SK-N-DZ (cell line): ENCODE measurements at regions not wholly inside any gene's neighbourhood (a gene's known extent, or its start where the extent isn't known, plus 50 kb on each side); places are given as distances from the start of the nearest gene placed in this dataset.
"Not testable (repeated sequence)": the region's sequence is repeated elsewhere in the genome, so short reads cannot be mapped to it uniquely, and the experiment has no call there.

Experiments used
- DNase-seq: peaks from one replicate; pipeline ENCODE4 v3.0.0-alpha.2; 2015; ENCODE audit warnings: low spot score

DNA sequence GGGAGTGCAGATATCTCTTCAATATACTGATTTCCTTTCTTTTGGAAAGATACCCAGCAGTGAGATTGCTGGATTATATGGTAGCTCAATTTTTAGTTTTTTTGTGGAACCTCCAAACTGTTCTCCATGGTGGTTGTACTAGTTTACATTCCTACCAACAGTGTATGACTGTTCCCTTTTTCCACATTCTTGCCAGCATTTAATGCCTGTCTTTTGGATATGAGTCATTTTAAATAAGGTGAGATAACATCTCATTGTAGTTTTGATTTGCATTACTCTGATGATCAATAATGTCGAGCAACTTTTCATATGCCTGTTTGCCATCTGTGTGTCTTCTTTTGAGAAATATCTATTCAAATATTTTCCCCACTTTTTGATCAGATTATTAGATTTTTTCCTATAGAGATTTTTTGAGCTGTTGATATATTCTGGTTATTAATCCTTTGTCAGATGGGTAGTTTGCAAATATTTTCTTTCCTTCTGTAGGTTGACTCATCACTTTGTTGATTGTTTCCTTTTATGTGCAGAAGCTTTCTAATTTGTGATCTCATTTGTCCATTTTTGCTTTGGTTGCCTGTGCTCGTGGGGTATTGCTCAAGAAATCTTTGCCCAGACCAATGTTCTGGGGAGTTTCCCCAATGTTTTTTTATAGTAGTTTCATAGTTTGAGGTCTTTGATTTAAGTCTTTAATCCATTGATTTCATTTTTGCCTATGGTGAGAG lies 552.7 kb downstream of the ZNF674 start:
- DNase-seq = no peak

GRCh38 chrX:45986971-45987370 lies 558.2 kb downstream of the ZNF674 start:
- no peak for DNase-seq

GRCh38 chrX:45986081-45986480 lies 559.1 kb downstream of the ZNF674 start:
- DNase-seq = no peak

DNA sequence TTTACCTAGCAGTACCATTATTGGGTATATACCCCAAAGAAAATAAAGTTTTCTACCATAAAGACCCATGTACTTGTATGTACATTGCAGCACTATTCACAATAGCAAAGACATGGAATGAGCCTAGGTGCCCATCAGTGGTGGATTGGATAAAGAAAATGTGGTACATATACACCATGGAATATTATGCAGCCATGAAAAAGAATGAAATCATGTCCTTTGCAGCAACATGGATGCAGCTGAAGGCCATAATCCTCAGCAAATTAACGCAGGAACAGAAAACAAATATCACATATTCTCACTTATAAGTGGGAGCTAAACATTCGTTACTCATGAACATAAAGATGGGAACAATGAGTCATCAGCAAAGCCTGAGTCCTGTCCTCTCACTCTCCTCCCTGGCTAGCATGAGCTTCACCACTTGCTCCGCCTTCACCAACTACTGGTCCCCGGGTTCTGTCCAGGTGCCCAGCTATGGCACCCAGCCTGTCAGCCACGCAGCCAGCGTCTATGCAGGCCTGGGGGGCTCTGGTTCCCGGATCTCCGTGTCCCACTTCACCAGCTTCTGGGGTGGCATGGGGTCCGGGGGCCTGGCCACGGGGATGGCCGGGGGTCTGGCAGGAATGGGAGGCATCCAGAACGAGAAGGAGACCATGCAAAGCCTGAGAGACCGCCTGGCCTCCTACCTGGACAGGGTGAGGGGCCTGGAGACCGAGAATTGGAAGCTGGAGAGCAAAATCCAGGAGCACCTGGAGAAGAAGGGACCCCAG lies 562.1 kb downstream of the ZNF674 start:
- not testable (repeated sequence) for DNase-seq

GRCh38 chrX:45980726-45981125 lies 564.5 kb downstream of the ZNF674 start:
- DNase-seq = no peak

- DNase-seq = no peak
Measured at GRCh38 chrX:45975633-45976032, 569.6 kb downstream of the ZNF674 start.

GRCh38 chrX:45972636-45973035 lies 572.6 kb downstream of the ZNF674 start:
- no peak for DNase-seq

DNA sequence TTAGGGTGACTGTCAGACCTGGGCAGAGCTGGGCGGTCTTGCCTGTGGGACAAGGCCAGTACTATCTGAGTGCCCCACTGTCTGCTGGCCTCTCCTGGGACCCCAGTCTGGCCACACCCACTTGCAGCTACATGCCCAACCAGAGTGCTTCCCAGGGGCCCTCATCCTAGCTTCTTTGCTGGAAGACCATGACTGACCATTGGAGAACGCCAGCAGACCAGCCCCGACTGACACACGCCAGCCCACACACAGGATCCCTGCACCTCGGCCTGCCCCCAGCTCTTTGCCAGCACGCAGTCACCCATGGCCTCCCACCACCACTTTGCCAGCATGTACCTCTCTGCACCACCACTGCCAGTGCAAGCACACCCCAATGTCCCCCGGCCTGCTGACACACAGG lies 585.7 kb downstream of the ZNF674 start:
- no peak for DNase-seq

- no peak for DNase-seq
Measured at GRCh38 chrX:45956191-45956870, 588.9 kb downstream of the ZNF674 start.

- no peak for DNase-seq
Measured at GRCh38 chrX:45955661-45956060, 589.6 kb downstream of the ZNF674 start.

DNA sequence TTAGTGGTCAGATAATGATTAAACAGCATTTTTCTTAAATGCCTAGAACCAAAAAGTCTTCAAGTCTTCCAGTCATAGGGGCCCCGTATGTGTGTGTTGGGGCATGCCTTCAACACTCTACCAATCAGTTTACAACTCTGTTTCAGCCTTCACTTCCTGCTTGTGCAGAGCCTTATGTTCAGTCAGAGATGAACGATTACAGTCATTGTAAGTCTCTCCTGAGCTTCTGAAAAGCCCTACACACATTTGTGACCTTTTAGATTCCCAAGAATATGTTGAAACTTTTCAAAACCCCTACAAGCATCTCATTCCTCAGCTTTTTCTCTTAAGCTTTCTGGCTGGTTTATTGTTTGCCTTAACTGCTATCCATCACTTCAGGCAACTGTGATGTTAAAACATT lies 591.2 kb downstream of the ZNF674 start:
- no peak for DNase-seq

GRCh38 chrX:45952030-45952429 lies 593.2 kb downstream of the ZNF674 start:
- no peak for DNase-seq

DNA sequence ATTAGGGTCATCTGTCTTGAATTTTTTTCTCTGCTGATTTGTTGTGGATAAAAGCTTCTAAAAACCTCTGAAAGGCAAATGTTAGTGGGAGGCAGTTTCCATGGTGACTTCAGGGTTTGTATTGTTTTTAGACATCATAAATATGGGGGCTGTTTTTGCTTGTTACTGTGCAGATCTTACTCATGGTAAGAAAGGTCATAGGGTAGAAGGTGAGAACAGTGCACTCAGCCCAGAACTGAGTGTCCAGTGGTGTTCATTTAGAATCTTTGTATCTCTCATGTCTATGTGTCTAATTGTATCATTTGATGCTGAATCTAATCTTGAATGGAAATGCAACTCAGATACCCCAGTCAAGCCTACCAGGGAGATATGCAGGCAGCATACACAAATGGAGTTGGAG lies 609.8 kb downstream of the ZNF674 start:
- DNase-seq = no peak

- DNase-seq = no peak
Measured at GRCh38 chrX:45912316-45912715, 632.9 kb downstream of the ZNF674 start.

- no peak for DNase-seq
Measured at GRCh38 chrX:45907786-45908185, 637.4 kb downstream of the ZNF674 start.

- no peak for DNase-seq
Measured at GRCh38 chrX:45903781-45904201, 641.4 kb downstream of the ZNF674 start.

GRCh38 chrX:45900766-45901615 lies 644.2 kb downstream of the ZNF674 start:
- no peak for DNase-seq

GRCh38 chrX:45894864-45895645 lies 650.2 kb downstream of the ZNF674 start:
- DNase-seq = no peak

DNA sequence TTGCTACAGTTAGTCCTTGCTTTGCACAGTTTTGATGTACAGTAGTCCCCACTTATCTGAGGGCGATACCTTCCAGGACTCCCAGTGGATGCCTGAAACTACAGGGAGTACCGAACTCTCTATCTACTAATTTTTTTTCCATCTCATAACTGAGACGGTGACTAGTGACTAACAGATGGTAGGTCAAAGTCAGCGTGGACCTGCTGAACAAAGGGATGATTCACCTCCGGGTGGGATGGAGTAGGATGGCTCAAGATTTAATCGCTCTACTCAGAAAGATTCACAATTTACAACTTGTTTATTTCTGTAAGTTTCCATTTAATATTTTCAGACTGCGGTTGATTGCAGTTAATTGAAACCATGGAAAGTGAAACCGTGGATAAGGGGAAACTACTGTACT lies 655.8 kb downstream of the ZNF674 start:
- DNase-seq = no peak

- no peak for DNase-seq
Measured at GRCh38 chrX:45888518-45888917, 656.7 kb downstream of the ZNF674 start.

DNA sequence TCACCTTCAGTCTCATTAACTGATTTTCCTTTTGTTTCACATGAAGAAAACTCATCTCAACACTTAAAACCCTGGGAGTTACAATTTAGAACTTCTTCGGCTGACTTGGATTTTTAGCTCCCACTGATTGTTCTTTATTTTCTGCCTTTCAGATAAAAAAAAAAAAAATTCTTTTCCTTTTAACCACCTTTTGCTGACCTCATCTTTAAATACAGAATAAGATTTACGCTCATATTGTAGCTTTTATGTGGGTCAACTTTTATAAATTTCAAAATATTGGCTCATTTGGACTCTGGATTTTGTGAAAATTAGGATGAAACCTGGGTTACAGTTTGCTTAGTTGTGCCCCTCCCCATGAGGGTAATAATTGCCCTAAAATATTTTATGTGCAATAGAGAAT lies 659.3 kb downstream of the ZNF674 start:
- no peak for DNase-seq
